ENCODE measurements at regions not wholly inside any gene's neighbourhood (a gene's known extent, or its start where the extent isn't known, plus 50 kb on each side); places are given as distances from the start of the nearest gene placed in this dataset.

- TF ChIP-seq NANOG (IDR thresholded peaks at IDR 0.05; ENCODE audit: borderline replicate concordance), result no peak
- no peak for TF ChIP-seq EZH2 (IDR thresholded peaks at IDR 0.05; ENCODE audit: low read depth, unreplicated experiment)
- no peak for TF ChIP-seq STAT1 (IDR thresholded peaks at IDR 0.05; ENCODE audit: unreplicated experiment)
- no peak for TF ChIP-seq JUNB (IDR thresholded peaks at IDR 0.05; ENCODE audit: unreplicated experiment)
- no peak for TF ChIP-seq ZNF331 (CRISPR knock-in tag; IDR thresholded peaks at IDR 0.05; ENCODE audit: low read depth)
- no peak for TF ChIP-seq EZH2phosphoT487 (IDR thresholded peaks at IDR 0.05; ENCODE audit: unreplicated experiment)
- no peak for TF ChIP-seq ETS1 (IDR thresholded peaks at IDR 0.05)
- no peak for TF ChIP-seq REST (IDR thresholded peaks at IDR 0.05; ENCODE audit: unreplicated experiment)
- TF ChIP-seq CREB1 (CRISPR knock-in tag; IDR thresholded peaks at IDR 0.05; ENCODE audit: low read depth), result no peak
- TF ChIP-seq POLR2AphosphoS5 (IDR thresholded peaks at IDR 0.05; ENCODE audit: low read depth), result no peak
- TF ChIP-seq ZNF462 (CRISPR knock-in tag; IDR thresholded peaks at IDR 0.05), result no peak
- no peak for TF ChIP-seq ZNF114 (CRISPR knock-in tag; IDR thresholded peaks at IDR 0.05)
- no peak for TF ChIP-seq CTCF (conservative IDR thresholded peaks at IDR 0.05; ENCODE audit: low read depth in 2 of 2)
- no peaks in the 10 kb centered on the region for H3K9me2 ChIP-seq (ENCODE audit: insufficient read depth)
- H3K79me2 ChIP-seq (replicated peaks; ENCODE audit: insufficient read depth), result no peaks in the 10 kb centered on the region
- ATAC-seq (no peak), DNase-seq (ENCODE audit: low spot score) (no peak)
- peaks cover 2% of the 10 kb centered on the region for H3K27me3 Mint-ChIP-seq (ENCODE audit: insufficient read depth, low read depth, poor library complexity)
- no peaks in the 10 kb centered on the region for H4K20me1 ChIP-seq (replicated peaks; ENCODE audit: insufficient read depth)
- no peak overlapping the region for H3K4me3 ChIP-seq
- H3K27ac Mint-ChIP-seq, result no peak overlapping the region
- H3F3A ChIP-seq (replicated peaks; ENCODE audit: low read depth), result no peaks in the 10 kb centered on the region
- H3K36me3 ChIP-seq (ENCODE audit: insufficient read depth), result no peaks in the 10 kb centered on the region
- H3K4me3 Mint-ChIP-seq, result no peak overlapping the region
- H3K4me1 ChIP-seq (ENCODE audit: insufficient read depth), result no peaks in the 10 kb centered on the region
- no peaks in the 10 kb centered on the region for H3K36me3 Mint-ChIP-seq (ENCODE audit: low read depth)
- H3K4me2 ChIP-seq, result no peak overlapping the region
- no peak overlapping the region for H3K27ac ChIP-seq (ENCODE audit: low read depth)
- H3K4me1 Mint-ChIP-seq, result no peaks in the 10 kb centered on the region
- no peaks in the 10 kb centered on the region for H3K27me3 ChIP-seq (ENCODE audit: insufficient read depth)
- no peaks in the 10 kb centered on the region for H3K9me3 Mint-ChIP-seq
- H2AFZ ChIP-seq, result no peak overlapping the region
Observed at GRCh38 chr12:22978962-22979361, 354.0 kb downstream of the ETNK1 start.

All from GM23338 (cell line).